Esophagus squamous epithelium (tissue), 5 donors: ENCODE measurements at regions not wholly inside any gene's neighbourhood (a gene's known extent, or its start where the extent isn't known, plus 50 kb on each side); places are given as distances from the start of the nearest gene placed in this dataset.

Source experiments
- DNase-seq: peaks from one replicate; lab custom pipeline; 2025; lab: John Stamatoyannopoulos, UW
- H3K27ac ChIP-seq, 4 donors: fragments of 200-600 bp; sonication (generic); one replicate each; pipeline ENCODE4 v1.5.1; 2016 to 2019; ENCODE audit warnings: mild to moderate bottlenecking in 1 of 4
- H3K27me3 ChIP-seq, 4 donors: fragments of 200-600 bp; sonication (generic); 1 replicate in 3 of 4; 2 replicates in 1 of 4; pipeline versions ENCODE4 v1.5.1 to v1.6.0; 2017 to 2021; ENCODE audit warnings: antibody characterized with exemption in 1 of 4
- H3K36me3 ChIP-seq, 3 donors: fragments of 200-600 bp; sonication (generic); one replicate each; pipeline ENCODE4 v1.5.1; 2016 to 2019
- H3K4me1 ChIP-seq, 3 donors: fragments of 200-600 bp; sonication (generic); one replicate each; pipeline ENCODE4 v1.5.1; 2017 to 2019
- H3K4me3 ChIP-seq, 4 donors: fragments of 200-600 bp; sonication (generic); 1 replicate in 3 of 4; 2 replicates in 1 of 4; pipeline ENCODE4 v1.5.1; 2016 to 2019; ENCODE audit warnings: mild to moderate bottlenecking in 2 of 4, moderate library complexity in 1 of 4
- H3K9me3 ChIP-seq, 3 donors: fragments of 200-600 bp; sonication (generic); one replicate each; pipeline ENCODE4 v1.5.1; 2016 to 2019
- POLR2A ChIP-seq, 4 donors: fragments of 450-650 bp; IDR thresholded peaks; one replicate each; pipeline ENCODE4 v1.6.1; 2017; ENCODE audit warnings: antibody characterized with exemption in 4 of 4, mild to moderate bottlenecking in 4 of 4, moderate library complexity in 3 of 4
- WGBS, 2 donors: methylation state at CpG; one replicate each; pipeline ENCODE4 v1.1.5; 2018; 5-methylcytosine and 5-hydroxymethylcytosine counted together
- intact Hi-C: fragments of 100-400 bp; cut with DNase I; formaldehyde crosslinking; loops from one replicate; pipeline ENCODE4 v1.15.0; 2022
- TF ChIP-seq, protein P1 (sequence below), 6 experiments: fragments of 450-650 bp in 4 of 6; fragments of 200-600 bp in 2 of 6; sonication (generic) in 2 of 6; IDR thresholded peaks; one replicate each; pipeline ENCODE4 v1.5.1; 2016 to 2019; ENCODE audit warnings: antibody characterized with exemption in 6 of 6, mild to moderate bottlenecking in 4 of 6, moderate library complexity in 4 of 6
- donor health status: DM: yes; HTN: yes; CAD: no.

GRCh38 chr7:153389261-153389660, 629.7 kb downstream of the ACTR3B start:
- no peak overlapping the region for H3K4me3 ChIP-seq
- no peaks in the 10 kb centered on the region for H3K27me3 ChIP-seq
- no peaks in the 10 kb centered on the region for H3K36me3 ChIP-seq
- H3K9me3 ChIP-seq, result peaks cover 0 to 11% (median 0%) of the 10 kb centered on the region in 3 donors
- TF ChIP-seq, protein P1, sequence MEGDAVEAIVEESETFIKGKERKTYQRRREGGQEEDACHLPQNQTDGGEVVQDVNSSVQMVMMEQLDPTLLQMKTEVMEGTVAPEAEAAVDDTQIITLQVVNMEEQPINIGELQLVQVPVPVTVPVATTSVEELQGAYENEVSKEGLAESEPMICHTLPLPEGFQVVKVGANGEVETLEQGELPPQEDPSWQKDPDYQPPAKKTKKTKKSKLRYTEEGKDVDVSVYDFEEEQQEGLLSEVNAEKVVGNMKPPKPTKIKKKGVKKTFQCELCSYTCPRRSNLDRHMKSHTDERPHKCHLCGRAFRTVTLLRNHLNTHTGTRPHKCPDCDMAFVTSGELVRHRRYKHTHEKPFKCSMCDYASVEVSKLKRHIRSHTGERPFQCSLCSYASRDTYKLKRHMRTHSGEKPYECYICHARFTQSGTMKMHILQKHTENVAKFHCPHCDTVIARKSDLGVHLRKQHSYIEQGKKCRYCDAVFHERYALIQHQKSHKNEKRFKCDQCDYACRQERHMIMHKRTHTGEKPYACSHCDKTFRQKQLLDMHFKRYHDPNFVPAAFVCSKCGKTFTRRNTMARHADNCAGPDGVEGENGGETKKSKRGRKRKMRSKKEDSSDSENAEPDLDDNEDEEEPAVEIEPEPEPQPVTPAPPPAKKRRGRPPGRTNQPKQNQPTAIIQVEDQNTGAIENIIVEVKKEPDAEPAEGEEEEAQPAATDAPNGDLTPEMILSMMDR (IDR thresholded peaks at IDR 0.05), result no peak
- TF ChIP-seq POLR2A (IDR thresholded peaks at IDR 0.05), result no peak
- no peak for DNase-seq
- no peaks in the 10 kb centered on the region for H3K4me1 ChIP-seq
- no peak overlapping the region for H3K27ac ChIP-seq
- 38 to 50% methylated on average over 3 of the region's 3 CpGs for WGBS, 2 donors
- intact Hi-C loops, result no loop called here

DNA sequence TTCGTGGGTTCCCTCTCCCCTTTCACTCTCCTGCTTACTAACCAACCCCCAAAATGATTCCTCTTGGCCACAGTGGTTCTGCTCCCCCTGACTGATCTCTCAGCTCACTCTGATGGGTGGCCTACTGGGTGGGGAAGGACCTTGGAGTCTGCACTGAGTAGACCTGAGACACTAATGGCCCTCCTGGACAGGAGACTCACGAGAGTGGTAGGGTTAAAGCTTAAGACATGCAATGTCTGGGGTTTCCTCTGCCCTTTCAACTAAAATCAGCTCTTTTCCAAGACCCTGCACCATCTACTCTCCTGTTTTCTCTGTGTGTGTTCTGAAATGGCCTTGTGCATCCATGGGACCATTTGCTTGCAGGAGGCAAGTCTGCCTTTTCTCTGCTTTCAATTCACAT, 631.4 kb downstream of the ACTR3B start:
- 31% methylated on average over 2 of the region's 2 CpGs for WGBS, 2 donors
- intact Hi-C loops, result no loop called here
- H3K36me3 ChIP-seq, result no peaks in the 10 kb centered on the region

GRCh38 chr7:153392726-153393125, 633.2 kb downstream of the ACTR3B start:
- Histone ChIP-seq H3K36me3 (no peaks in the 10 kb centered on the region), H3K9me3 (peaks cover 0 to 11% (median 0%) of the 10 kb centered on the region in 3 donors), H3K27ac (no peak overlapping the region), H3K4me3 (no peak overlapping the region), H3K27me3 (no peaks in the 10 kb centered on the region), H3K4me1 (no peaks in the 10 kb centered on the region)
- intact Hi-C loops, result no loop called here
- TF ChIP-seq, protein P1 (IDR thresholded peaks at IDR 0.05), result no peak
- TF ChIP-seq POLR2A (IDR thresholded peaks at IDR 0.05), result no peak
- DNase-seq, result no peak

More for the DNA sequence above, 631.4 kb downstream of the ACTR3B start:
- Histone ChIP-seq H3K4me3 (no peak overlapping the region), H3K27me3 (no peaks in the 10 kb centered on the region), H3K4me1 (no peaks in the 10 kb centered on the region), H3K9me3 (peaks cover 0 to 11% (median 0%) of the 10 kb centered on the region in 3 donors), H3K27ac (no peak overlapping the region)
- DNase-seq, result no peak
- TF ChIP-seq, protein P1 (IDR thresholded peaks at IDR 0.05), result no peak
- no peak for TF ChIP-seq POLR2A (IDR thresholded peaks at IDR 0.05)

DNA sequence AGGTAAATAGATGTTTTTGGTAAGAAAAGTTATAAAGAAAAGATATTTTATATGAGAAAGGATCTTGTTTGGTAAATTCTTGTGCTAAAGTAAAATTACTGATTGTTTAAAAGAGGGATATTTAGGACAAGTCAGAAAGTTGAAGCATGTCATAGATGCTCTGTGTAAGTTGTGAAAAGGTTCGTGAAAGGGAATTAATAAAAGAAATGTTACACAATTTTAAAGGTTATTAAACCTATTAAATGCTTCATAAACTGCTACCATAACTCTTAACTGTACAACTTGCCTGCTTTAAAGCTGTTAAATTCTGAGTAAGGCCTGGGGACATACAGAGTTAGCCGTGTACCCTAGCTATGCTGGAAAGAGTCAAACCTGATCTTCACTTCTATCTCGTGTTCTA, 634.1 kb downstream of the ACTR3B start:
- peaks cover 0 to 11% (median 0%) of the 10 kb centered on the region in 3 donors for H3K9me3 ChIP-seq
- H3K27ac ChIP-seq, result no peak overlapping the region
- H3K36me3 ChIP-seq, result no peaks in the 10 kb centered on the region
- no peak overlapping the region for H3K4me3 ChIP-seq
- intact Hi-C loops, result no loop called here
- 82 to 83% methylated on average over 3 of the region's 3 CpGs for WGBS, 2 donors
- H3K4me1 ChIP-seq, result no peaks in the 10 kb centered on the region
- no peaks in the 10 kb centered on the region for H3K27me3 ChIP-seq
- no peak for DNase-seq
- TF ChIP-seq, protein P1 (IDR thresholded peaks at IDR 0.05), result no peak
- no peak for TF ChIP-seq POLR2A (IDR thresholded peaks at IDR 0.05)

DNA sequence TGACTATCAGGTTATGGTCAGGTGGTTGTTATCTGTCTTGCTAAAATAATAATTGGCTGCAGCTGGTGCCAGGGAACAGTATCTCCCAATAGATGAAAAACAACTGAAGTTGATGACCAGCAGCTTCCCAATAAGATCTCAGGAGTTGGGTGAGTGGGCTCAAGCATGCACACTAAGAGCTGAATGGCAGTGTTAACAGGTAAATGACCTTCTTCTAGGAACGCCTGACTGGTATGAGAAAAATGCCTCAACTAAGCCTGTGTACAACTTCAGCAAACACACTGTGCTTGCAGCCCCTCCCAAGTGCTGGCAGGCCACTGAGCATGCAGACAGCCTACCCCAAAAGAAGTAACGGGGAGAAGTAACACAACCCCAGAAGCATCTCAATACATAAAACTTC, 636.9 kb downstream of the ACTR3B start:
- no peaks in the 10 kb centered on the region for H3K36me3 ChIP-seq
- WGBS, 2 donors, result 63 to 82% methylated on average over 2 of the region's 2 CpGs
- no peaks in the 10 kb centered on the region for H3K4me1 ChIP-seq
- TF ChIP-seq, protein P1 (IDR thresholded peaks at IDR 0.05), result no peak
- TF ChIP-seq POLR2A (IDR thresholded peaks at IDR 0.05), result no peak
- no peaks in the 10 kb centered on the region for H3K27me3 ChIP-seq
- DNase-seq, result no peak
- H3K9me3 ChIP-seq, result peaks cover 0 to 11% (median 0%) of the 10 kb centered on the region in 3 donors
- no peak overlapping the region for H3K4me3 ChIP-seq
- intact Hi-C loops, result no loop called here
- H3K27ac ChIP-seq, result no peak overlapping the region
